ENCODE measurements at regions not wholly inside any gene's neighbourhood (a gene's known extent, or its start where the extent isn't known, plus 50 kb on each side); places are given as distances from the start of the nearest gene placed in this dataset.

- TF ChIP-seq CTCF (IDR thresholded peaks at IDR 0.05), result no peak
- Histone ChIP-seq H3K4me1 (no peaks in the 10 kb centered on the region), H3K36me3 (no peaks in the 10 kb centered on the region), H3K9me3 (no peaks in the 10 kb centered on the region), H3K4me3 (no peak overlapping the region), H3K27ac (no peak overlapping the region), H3K27me3 (no peaks in the 10 kb centered on the region)
- DNase-seq (no peak), ATAC-seq (peak in 1 of 4 donors; percentile 31)
- WGBS, 4 donors, result 65 to 76% (median 70%) methylated on average over 4 of the region's 4 CpGs
- intact Hi-C loops (cut with DNase I), result no loop called here
Observed at GRCh38 chr14:34199585-34199984, 248.7 kb upstream of the EGLN3 start.

- Histone ChIP-seq H3K36me3 (no peaks in the 10 kb centered on the region), H3K4me3 (no peak overlapping the region), H3K9me3 (peaks cover 0 to 2% (median 0%) of the 10 kb centered on the region in 12 donors), H3K27ac (no peak overlapping the region), H3K27me3 (no peaks in the 10 kb centered on the region), H3K4me1 (no peaks in the 10 kb centered on the region)
- no peak for DNase-seq
- intact Hi-C loops (cut with DNase I), result no loop called here
- WGBS, 4 donors, result 93 to 97% (median 95%) methylated on average over 4 of the region's 4 CpGs
- TF ChIP-seq POLR2A (IDR thresholded peaks at IDR 0.05) (no peak), CTCF (IDR thresholded peaks at IDR 0.05) (no peak)
- ATAC-seq, result no peak
Observed at GRCh38 chr14:34198096-34198495, 247.2 kb upstream of the EGLN3 start.

- intact Hi-C loops (cut with DNase I), result no loop called here
- no peaks in the 10 kb centered on the region for H3K36me3 ChIP-seq
- TF ChIP-seq POLR2A (IDR thresholded peaks at IDR 0.05) (no peak), CTCF (IDR thresholded peaks at IDR 0.05) (no peak)
- no peak overlapping the region for H3K4me3 ChIP-seq
- no peak overlapping the region for H3K27ac ChIP-seq
- no peak for DNase-seq
- H3K9me3 ChIP-seq, result peaks cover 0 to 2% (median 0%) of the 10 kb centered on the region in 12 donors
- H3K27me3 ChIP-seq, result no peaks in the 10 kb centered on the region
- H3K4me1 ChIP-seq, result no peaks in the 10 kb centered on the region
- ATAC-seq, result no peak
Observed at GRCh38 chr14:34195964-34196363, 245.1 kb upstream of the EGLN3 start.

- no peaks in the 10 kb centered on the region for H3K4me1 ChIP-seq
- no peak for ATAC-seq
- TF ChIP-seq CTCF (IDR thresholded peaks at IDR 0.05) (no peak), POLR2A (IDR thresholded peaks at IDR 0.05) (no peak)
- H3K9me3 ChIP-seq, result peaks cover 0 to 2% (median 0%) of the 10 kb centered on the region in 12 donors
- no peak for DNase-seq
- H3K27me3 ChIP-seq, result no peaks in the 10 kb centered on the region
- H3K4me3 ChIP-seq, result no peak overlapping the region
- no peaks in the 10 kb centered on the region for H3K36me3 ChIP-seq
- WGBS, 4 donors, result 80 to 87% (median 83%) methylated on average over 4 of the region's 4 CpGs
- intact Hi-C loops (cut with DNase I), result no loop called here
- H3K27ac ChIP-seq, result no peak overlapping the region
Observed at GRCh38 chr14:34190717-34191116, 239.8 kb upstream of the EGLN3 start.

Measured in heart left ventricle (tissue), 16 donors.